Fibroblast of lung (primary cell): ENCODE measurements at regions not wholly inside any gene's neighbourhood (a gene's known extent, or its start where the extent isn't known, plus 50 kb on each side); places are given as distances from the start of the nearest gene placed in this dataset.

Experiments used
- DNase-seq, 2 donors: peaks; one replicate each; pipeline versions ENCODE4 v3.0.0 to v3.0.0-alpha.2; 2010; ENCODE audit warnings: low read depth in 2 of 2
- H2AFZ ChIP-seq: 2 replicates; pipeline ENCODE4 v1.5.1; 2012; ENCODE audit warnings: low read length, control low read depth, inconsistent platforms
- H3K27ac ChIP-seq: 2 replicates; pipeline ENCODE4 v1.5.1; 2011; ENCODE audit warnings: low read length, control low read depth; ENCODE audit not compliant: insufficient read depth
- H3K27me3 ChIP-seq: 2 replicates; pipeline ENCODE4 v1.5.1; 2011; ENCODE audit warnings: mild to moderate bottlenecking, low read length; ENCODE audit not compliant: control insufficient read depth, insufficient read depth
- H3K36me3 ChIP-seq: 2 replicates; pipeline ENCODE4 v1.5.1; 2011; ENCODE audit warnings: low read length; ENCODE audit not compliant: control insufficient read depth, insufficient read depth
- H3K4me1 ChIP-seq: 2 replicates; pipeline ENCODE4 v1.5.1; 2011; ENCODE audit warnings: low read length; ENCODE audit not compliant: control insufficient read depth, insufficient read depth; ENCODE audit errors: extremely low read depth
- H3K4me2 ChIP-seq: 2 replicates; pipeline ENCODE4 v1.5.1; 2011; ENCODE audit warnings: low read length, control low read depth; ENCODE audit not compliant: insufficient read depth; ENCODE audit errors: extremely low read depth
- H3K4me3 ChIP-seq, 4 experiments: fragments of 200-600 bp in 1 of 4; sonication (generic) in 1 of 4; replicated peaks in 1 of 4; 2 replicates each; pipeline ENCODE4 v1.5.1; 2011 to 2016; ENCODE audit warnings: low read length in 4 of 4, low read depth in 3 of 4, mild to moderate bottlenecking in 3 of 4, control low read depth in 2 of 4, inconsistent platforms in 1 of 4, mixed read lengths in 1 of 4; ENCODE audit not compliant: insufficient read depth in 1 of 4; ENCODE audit errors: control extremely low read depth in 1 of 4
- H3K79me2 ChIP-seq: 2 replicates; pipeline ENCODE4 v1.5.1; 2012; ENCODE audit warnings: mild to moderate bottlenecking, low read length, inconsistent platforms; ENCODE audit not compliant: control insufficient read depth, insufficient read depth
- H3K9ac ChIP-seq: 2 replicates; pipeline ENCODE4 v1.5.1; 2011; ENCODE audit warnings: mild to moderate bottlenecking, low read length, control low read depth; ENCODE audit not compliant: insufficient read depth
- H3K9me3 ChIP-seq: 2 replicates; pipeline ENCODE4 v1.5.1; 2012; ENCODE audit warnings: low read depth, low read length; ENCODE audit not compliant: control insufficient read depth, insufficient read depth
- H4K20me1 ChIP-seq: 2 replicates; pipeline ENCODE4 v1.5.1; 2011; ENCODE audit warnings: low read length; ENCODE audit not compliant: control insufficient read depth, insufficient read depth; ENCODE audit errors: extremely low read depth
- EZH2 ChIP-seq: IDR thresholded peaks from 2 replicates; pipeline ENCODE4 v1.5.1; 2012; ENCODE audit warnings: low read length, control low read depth, mild to moderate bottlenecking; ENCODE audit errors: missing control alignments
- TF ChIP-seq, protein P1 (sequence below), 2 donors: IDR thresholded peaks in 1 of 2; conservative IDR thresholded peaks in 1 of 2; 1 replicate in 1 of 2; 2 replicates in 1 of 2; pipeline ENCODE4 v1.5.1; 2011 to 2012; ENCODE audit warnings: low read length in 2 of 2, control low read depth in 1 of 2, inconsistent platforms in 1 of 2, low read depth in 1 of 2, mild to moderate bottlenecking in 1 of 2

DNA sequence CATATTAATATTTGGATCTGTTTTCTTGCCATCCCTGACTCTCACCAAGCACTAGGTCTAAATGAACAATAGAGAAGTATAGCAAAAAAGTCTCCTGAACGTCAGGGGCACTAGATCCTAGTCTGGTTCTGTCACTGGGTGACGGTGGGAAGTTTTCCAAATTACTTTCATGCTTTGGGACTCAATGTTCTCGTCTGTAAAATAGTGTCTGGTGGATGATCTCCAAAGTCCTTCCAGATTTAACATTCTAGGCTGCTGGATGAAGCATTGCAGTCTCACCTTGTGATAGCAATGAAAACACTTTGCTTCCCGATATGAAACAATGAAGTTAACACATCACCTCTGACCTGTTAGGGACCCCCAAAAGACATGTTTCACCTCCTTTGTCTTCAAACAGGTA is 199.3 kb downstream of the SEC61B start:
- H2AFZ ChIP-seq, result no peak overlapping the region

GRCh38 chr9:99425124-99425523 is 203.0 kb downstream of the SEC61B start:
- Histone ChIP-seq H3K79me2 (no peaks in the 10 kb centered on the region), H4K20me1 (no peaks in the 10 kb centered on the region), H3K9me3 (no peaks in the 10 kb centered on the region), H3K4me1 (no peaks in the 10 kb centered on the region), H3K27me3 (no peaks in the 10 kb centered on the region), H3K9ac (no peak overlapping the region), H3K4me2 (no peak overlapping the region), H3K27ac (no peak overlapping the region), H3K36me3 (no peaks in the 10 kb centered on the region), H2AFZ (no peak overlapping the region), H3K4me3 (no peak overlapping the region)
- no peak for TF ChIP-seq EZH2
- TF ChIP-seq, protein P1, sequence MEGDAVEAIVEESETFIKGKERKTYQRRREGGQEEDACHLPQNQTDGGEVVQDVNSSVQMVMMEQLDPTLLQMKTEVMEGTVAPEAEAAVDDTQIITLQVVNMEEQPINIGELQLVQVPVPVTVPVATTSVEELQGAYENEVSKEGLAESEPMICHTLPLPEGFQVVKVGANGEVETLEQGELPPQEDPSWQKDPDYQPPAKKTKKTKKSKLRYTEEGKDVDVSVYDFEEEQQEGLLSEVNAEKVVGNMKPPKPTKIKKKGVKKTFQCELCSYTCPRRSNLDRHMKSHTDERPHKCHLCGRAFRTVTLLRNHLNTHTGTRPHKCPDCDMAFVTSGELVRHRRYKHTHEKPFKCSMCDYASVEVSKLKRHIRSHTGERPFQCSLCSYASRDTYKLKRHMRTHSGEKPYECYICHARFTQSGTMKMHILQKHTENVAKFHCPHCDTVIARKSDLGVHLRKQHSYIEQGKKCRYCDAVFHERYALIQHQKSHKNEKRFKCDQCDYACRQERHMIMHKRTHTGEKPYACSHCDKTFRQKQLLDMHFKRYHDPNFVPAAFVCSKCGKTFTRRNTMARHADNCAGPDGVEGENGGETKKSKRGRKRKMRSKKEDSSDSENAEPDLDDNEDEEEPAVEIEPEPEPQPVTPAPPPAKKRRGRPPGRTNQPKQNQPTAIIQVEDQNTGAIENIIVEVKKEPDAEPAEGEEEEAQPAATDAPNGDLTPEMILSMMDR (conservative IDR thresholded peaks at IDR 0.05 in 1 of 2, IDR thresholded peaks at IDR 0.05 in 1 of 2; ENCODE audit: low read depth in 1 of 2, low read length in 2 of 2), result no peak
- no peak for DNase-seq

More for the DNA sequence above, 199.3 kb downstream of the SEC61B start:
- no peaks in the 10 kb centered on the region for H3K79me2 ChIP-seq
- no peak overlapping the region for H3K4me3 ChIP-seq
- H3K9me3 ChIP-seq, result no peaks in the 10 kb centered on the region
- H3K27me3 ChIP-seq, result no peaks in the 10 kb centered on the region
- H3K4me1 ChIP-seq, result no peaks in the 10 kb centered on the region
- DNase-seq, result no peak
- H3K9ac ChIP-seq, result no peak overlapping the region
- H4K20me1 ChIP-seq, result no peaks in the 10 kb centered on the region
- H3K27ac ChIP-seq, result no peak overlapping the region
- H3K36me3 ChIP-seq, result no peaks in the 10 kb centered on the region
- TF ChIP-seq, protein P1 (conservative IDR thresholded peaks at IDR 0.05 in 1 of 2, IDR thresholded peaks at IDR 0.05 in 1 of 2; ENCODE audit: low read depth in 1 of 2, low read length in 2 of 2), result no peak
- TF ChIP-seq EZH2, result no peak
- H3K4me2 ChIP-seq, result no peak overlapping the region

GRCh38 chr9:99425923-99426842 is 204.1 kb downstream of the SEC61B start:
- Histone ChIP-seq H3K9me3 (no peaks in the 10 kb centered on the region), H3K4me1 (peaks cover 3% of the 10 kb centered on the region), H3K9ac (no peak overlapping the region), H3K27ac (no peak overlapping the region), H3K27me3 (no peaks in the 10 kb centered on the region), H3K79me2 (no peaks in the 10 kb centered on the region), H3K4me3 (no peak overlapping the region), H3K4me2 (no peak overlapping the region), H3K36me3 (no peaks in the 10 kb centered on the region), H4K20me1 (no peaks in the 10 kb centered on the region), H2AFZ (no peak overlapping the region)
- no peak for DNase-seq
- TF ChIP-seq, protein P1 (conservative IDR thresholded peaks at IDR 0.05 in 1 of 2, IDR thresholded peaks at IDR 0.05 in 1 of 2; ENCODE audit: low read depth in 1 of 2, low read length in 2 of 2), result no peak
- no peak for TF ChIP-seq EZH2
